ENCODE measurements at regions not wholly inside any gene's neighbourhood (a gene's known extent, or its start where the extent isn't known, plus 50 kb on each side); places are given as distances from the start of the nearest gene placed in this dataset.

DNA sequence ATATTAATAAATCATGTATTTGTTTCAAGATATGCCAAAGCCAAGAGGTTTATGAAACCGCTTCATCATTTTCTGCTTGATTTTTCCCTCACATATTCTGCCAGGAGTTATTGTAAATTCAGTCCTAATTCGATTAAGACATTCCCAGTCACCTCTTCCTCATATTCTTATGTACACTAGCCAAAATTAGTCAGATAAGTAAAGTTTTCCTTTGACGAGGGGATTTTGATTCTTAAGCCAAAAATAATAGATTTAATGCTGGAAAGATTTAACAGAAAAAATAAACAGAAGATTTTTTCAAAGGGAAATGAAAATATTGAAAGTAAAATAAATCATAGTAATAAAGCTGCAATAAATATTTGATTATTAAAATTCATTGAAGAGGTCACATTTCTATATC, 51.0 kb upstream of the VEGFC start:
- DNase-seq: no peak

DNA sequence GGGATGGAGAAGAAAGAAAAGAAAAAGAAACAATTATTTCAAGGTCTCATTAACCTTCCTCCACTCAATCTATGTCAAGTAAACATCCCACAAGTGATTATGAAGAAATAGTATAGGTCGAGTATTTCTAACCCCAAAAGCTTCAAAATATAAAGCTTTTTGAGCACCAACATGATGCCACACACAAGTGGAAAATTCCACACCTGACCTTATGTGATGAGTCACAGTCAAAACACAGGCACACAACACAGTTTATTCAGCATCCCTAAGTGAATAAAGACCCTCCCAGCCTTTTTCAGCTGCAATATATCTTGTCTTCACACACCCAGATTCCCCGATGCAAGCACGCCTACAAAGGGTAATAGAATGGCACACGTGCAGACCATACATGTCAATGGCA, 51.7 kb upstream of the VEGFC start:
- DNase-seq: no peak

DNA sequence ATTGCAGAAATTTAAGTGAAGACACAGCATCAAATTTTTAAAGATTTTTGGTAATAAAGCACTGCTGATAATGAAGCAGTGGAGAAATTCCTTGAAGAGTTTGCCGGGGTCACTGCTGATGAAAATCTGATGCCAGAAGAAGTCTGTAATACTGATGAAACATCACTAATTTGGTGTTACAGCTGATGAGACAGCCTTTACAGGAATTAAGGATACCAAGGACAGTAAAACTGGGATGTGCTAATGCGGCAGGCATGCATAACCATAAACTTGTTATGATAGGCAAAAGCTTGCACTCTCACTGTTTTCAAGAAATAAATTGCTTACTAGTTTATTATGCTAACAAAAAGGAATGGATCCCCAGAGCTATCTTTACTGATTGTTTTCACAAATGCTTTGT, 52.9 kb upstream of the VEGFC start:
- DNase-seq: no peak

DNA sequence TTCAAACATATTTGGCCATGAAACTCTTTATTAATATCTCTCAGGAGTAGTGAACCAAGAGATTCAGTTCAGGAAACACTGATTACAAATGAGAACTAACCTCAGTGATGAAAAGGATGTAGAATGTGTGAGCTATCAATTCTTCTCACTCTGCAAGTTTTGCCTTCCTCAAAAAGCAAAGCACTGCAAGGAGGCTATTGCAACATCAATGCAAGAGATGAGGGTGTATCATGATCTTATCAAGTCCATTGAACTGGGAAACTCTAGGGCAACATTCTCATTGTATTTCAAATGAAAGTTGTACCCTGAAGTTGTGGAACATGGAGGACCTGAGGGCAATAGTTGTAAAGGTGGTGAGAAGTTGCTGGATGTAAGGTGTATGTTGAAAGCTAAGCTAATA, 56.4 kb upstream of the VEGFC start:
- DNase-seq: no peak

DNA sequence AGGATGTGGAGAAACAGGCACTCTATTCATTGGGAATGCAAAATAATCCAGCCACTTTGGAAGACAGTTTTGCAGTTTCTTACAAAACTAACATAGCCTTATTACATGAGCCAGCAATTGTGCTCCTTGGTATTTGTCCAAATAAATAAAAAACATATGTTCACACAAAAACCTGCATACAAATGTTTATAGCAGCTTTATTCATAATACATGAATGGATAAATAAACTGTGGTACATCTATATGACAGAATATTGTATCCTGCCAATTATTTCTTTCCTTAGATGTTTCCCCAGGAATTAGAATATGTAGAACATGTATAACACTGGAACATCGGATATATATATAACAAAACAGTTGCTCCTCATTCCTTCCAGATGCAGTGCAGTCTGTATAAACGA, 57.7 kb upstream of the VEGFC start:
- DNase-seq: no peak

DNA sequence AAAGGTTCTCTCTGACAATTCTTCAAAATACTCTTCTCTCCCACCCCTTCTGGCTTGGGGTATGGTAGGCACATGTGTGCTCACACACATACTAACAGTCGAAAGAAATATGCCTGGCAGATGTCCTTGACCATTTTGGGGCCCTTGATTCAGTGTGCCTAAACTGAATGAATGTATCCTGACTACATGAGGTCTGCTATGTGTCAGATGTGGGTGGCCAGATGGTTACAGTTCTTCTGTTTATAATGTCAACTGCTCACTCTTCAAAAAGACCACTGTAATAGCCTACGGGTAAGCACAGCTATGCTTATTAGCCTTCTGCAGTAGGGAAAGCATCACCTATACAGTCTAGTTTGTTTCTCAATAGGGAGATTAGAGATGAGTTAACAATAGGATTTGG, 63.7 kb upstream of the VEGFC start:
- no peak for DNase-seq

DNA sequence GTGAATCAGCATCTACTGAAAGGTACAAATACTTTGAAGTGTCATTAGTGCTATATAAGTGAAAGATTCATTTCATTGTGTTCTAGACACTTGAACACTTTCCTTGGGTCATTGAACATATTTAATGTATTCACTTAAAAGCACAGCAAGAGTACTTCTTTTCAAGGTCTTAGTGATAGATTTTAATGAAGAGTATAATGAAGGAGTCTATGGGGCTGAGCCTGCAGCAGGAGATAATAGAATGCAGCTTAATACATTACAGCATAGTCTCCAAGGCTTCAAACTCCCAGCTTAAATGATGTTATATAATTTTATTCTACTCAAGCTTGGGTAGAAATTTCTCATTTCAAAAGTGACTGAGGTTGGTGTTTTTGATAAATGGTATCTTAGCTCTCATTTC, 66.1 kb upstream of the VEGFC start:
- no peak for DNase-seq

DNA sequence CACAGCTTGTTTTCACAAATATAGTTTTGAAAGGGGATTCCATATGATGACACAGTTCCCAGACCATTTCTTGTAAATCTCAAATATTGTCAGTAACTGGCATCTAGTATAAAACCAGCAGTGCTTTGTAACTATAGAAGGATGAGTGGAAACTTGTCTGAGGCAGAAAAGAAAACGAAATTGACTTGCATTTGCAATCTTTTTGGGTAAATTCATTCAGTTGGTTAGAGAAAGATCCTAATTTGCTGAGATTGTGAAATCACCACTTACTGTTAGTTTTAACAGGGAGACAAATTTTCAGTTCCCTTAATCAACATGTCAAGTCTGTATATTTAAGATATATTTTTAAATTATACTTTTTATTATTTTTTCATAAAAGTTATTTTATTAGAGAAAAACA, 71.5 kb upstream of the VEGFC start:
- no peak for DNase-seq

DNA sequence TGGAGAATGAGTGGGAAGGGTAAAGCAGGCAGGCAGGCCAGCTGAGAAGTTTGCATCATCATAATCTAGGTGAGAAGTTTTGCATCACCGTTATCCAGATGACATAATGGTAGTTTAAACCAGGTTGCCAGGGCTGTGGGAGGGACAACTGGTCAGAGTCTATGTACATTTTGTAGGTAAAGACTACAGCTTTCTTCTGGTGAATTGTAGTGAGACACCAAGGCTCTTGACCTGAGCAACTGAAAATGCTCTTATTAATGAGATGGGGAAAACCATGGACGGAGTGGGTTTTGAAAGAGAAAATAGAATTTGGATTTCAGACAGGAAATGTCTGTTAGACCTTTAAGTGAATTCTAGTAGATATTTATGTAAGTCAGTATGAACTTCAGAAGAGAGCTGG, 76.0 kb upstream of the VEGFC start:
- no peak for DNase-seq

DNA sequence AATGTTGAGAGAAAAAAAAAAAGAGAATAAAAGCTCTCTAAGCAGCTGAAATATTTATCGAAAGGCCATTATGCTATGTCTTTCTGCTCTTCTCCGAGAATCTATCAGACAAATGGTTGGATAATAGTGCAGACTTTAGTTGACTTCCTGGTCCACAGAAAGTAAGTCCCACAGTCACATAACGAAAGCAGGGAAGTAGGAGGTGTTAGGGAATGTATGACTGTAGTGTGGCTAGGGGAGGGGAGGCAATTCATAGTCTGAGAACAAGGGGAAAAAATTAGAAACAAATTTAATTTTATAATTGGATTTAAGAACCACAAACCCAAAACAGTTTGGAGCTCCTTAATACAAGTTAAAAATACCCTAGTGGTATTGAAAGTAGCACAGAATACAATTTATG, 79.7 kb upstream of the VEGFC start:
- DNase-seq: no peak

DNA sequence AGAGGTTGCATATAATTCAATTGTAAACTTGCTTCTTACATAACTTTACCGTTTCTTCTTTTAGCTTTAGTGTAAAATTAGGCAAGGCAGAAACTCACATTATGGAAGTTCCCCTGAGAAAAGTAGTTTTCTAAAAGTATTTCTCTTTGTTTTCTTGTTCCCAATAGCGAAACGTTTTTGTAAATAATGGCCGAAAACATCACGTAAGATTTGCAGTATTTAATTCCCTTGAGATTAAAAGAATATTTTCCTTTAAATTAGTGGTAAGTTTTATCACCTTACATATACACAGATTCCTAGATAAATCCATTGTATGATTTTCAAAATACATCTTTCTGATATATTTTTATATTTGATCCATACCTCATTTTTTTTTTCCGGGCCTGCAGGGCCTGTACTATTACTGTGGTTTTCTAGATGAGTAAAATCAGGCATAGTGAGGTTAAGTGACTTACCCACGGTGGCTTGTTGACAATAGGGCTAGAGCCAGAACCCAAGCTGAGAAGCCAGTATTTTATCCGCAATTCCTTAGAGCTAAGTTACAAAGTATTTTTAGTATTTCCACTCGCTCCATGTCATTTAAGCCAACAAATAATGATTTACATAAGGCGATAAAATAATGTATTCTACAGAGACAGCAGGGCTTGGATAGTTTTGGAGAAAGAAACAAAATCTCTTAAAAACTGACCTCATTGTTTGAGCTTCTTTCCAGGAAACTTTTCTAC, 82.2 kb upstream of the VEGFC start:
- no peak for DNase-seq

DNA sequence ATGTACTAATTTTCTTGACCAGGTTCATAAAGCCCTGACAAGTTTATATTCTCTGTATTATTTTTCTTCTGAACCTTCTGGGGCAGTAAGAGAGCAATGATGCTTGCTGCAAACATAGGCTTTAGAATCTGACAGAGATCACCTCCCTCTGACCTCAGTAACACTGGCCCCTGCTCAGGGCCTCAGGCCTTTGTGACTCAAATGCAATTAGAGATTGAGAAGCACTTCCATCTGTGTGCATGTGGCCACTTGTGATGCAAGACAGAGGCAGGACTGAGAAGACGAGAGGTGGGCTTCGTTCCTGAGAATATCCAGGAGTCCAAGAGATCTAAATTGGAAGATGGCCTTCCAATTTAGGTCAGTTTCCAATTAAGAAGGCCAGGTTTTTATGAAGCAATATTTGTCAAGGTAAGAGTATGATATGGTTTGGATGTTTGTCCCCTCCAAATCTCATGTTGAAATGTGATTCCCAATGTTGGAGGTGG, 82.8 kb upstream of the VEGFC start:
- no peak for DNase-seq

DNA sequence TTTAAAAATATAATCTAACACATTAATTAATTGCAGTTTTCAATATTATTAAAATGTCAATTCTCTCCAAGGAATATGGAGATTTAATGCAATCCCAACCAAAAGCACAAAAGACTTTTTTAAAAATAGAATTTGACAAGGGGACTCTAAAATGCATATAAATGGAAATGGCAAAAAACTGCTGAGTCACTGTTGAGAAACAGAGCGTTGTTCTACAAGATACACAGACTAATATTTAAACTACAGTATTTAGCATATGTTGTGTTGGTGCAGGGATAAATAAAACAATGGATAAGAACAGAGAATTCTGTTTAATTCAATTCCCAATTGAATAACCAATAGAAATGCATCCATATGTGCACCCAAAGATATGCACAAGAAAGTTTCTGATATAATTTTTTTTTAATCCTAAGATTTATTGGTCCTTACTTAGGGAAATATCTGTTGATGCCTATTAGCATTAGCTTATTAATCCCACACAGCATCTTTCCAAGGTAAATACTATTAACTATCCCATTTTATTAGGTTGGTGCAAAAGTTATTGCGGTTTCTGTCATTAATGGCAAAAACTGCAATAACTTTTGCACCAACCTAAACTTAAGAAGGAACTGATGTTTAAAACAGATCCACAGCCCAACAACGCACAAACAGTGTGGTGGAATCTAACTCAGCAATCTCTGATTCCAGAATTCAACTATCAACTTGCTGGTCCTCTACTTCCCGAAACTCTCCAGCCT, 86.8 kb upstream of the VEGFC start:
- DNase-seq: no peak

DNA sequence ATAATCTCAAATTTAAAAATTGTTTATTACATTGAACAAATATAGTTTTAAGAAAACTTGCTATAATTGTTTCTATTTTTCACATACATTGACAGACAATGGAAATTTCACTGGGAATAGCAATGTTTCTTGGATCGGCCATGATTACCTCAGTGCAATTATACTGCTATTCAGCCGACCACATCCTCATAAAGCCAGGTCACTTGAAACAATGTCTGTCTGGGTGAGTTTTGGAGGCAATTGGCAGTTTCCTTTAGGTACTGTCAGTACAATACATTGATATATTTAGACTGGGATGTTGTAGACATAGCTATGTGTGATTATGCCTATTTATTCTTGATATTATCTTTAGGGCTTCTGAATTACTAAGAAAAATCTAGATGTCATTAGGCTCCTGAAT, 89.5 kb upstream of the VEGFC start:
- DNase-seq: no peak

DNA sequence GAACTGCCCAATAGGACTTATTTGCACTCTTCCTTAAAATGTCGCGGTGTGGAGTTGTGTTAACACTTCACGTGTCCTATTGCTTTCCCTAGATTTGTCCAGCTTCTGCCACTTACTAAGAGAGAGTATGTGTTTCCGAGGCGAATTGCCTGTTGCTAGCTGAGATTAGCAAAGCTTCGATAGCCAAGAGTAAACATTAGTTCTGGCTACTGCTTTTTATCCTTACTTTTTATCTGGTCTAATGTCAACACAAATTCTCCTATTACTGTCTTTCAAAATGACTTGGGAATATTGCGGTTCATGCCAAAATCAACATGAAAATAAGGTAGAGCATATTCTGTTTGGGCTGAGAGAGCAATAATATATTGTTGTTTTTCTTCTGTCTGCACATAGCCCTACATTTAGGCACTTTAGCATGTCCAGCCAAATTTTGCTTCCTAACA, 90.4 kb upstream of the VEGFC start:
- DNase-seq: no peak

DNA sequence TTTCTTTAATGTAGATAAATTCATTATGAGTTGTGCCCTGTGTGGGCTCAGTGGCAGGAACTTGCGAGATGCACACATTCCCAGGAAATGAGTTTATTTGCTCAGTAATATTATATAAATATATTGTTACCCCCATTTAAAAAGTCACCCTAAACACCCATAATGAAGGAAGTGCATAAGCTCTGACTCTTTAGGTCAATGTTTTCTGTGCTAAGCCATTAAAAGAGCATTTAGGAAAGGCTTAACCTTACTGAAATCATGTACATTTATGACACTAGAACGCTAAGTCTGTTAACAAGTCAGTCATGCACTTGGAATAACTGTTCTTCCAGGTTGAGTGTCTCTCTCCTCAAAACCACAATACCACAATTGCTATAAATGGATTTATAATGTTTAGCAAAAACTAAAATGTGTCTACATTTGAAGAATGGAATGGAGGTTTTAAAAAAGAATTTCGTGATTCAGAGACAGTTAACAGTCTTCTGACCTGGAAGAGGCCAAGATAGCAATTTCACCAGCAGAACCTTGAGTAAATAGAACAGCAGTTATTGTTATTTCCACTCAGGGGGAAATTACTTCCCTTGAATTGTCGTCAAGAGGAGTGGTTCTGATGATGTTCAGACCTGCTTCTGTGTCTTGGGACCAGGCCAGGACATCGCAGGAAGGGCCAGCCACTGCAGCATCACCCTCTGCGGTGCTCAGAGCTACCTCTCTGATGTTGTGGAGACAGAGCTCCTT, 91.1 kb upstream of the VEGFC start:
- DNase-seq: no peak

DNA sequence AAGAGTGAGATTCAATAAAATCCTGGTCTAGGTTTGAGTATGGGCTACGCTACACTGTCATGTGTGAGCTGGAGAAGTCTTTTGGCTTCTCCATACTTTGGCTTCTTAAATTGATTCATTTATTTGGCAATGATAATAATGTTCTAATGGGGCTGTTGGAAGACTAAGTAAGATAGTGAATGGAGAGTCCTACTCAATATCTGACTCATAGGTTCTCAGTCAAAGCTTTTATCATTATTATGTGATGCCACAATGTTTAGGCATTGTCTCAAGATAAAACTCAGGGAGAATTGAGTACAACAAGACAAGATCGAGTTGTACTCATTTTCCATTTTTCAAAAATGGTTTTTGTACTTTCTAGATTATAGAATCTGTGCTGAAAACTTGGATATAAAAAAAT, 92.5 kb upstream of the VEGFC start:
- DNase-seq: no peak

DNA sequence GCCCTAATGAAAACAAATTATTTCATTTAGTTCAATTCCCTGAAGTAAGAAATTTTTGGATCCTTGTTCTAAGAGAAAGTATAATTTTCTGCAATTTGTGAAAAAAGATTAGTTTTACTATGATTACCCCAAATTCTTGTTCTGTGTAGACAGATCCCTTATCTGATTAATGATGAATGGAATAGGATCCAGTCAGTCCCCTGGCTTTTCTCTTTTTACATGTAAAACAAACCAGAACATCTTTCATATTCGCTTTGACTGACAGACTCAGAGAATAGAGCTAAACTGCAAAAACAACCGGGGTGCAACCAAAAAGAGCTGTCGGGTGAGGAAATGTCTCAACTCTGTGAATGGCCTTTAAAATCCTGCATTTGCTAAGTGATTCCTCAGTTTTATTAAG, 93.4 kb upstream of the VEGFC start:
- DNase-seq: no peak

DNA sequence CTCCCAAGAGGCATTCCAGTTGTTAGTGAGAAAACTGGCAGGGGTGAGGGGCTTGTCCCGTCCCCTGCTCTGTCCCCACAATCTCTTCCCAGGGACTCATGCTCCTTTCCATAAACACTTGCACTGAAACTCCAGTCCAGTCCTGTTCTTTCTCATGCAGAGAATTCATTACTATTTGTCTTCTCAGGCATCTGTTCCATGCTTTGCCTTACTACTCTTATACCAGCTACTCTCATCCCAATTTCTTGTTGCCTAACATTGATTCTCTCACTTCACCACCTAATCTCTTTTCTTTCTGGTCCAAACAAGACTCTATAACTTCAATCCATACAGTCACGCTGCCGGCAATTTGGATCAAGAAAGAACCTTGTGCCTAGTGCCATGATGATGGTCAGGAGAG, 97.1 kb upstream of the VEGFC start:
- no peak for DNase-seq

DNA sequence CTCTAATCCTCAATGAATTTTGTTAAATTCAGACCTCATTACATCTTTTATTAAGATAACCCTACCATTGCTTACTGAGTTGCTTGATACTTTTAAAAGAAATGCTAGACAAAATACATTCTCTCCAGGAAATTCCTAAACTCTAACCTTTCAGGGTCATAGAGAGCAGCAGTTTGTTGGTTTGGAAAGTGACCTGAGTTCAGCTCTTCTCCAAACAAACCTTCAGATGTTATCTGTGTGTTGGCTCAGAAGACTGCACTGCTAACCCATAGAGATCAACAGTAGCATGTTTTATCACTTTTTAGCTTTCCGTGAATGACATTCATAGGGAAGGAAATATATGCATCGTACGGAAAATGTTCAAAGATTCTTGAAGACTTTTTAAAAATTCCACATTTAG, 101.8 kb upstream of the VEGFC start:
- no peak for DNase-seq

DNA sequence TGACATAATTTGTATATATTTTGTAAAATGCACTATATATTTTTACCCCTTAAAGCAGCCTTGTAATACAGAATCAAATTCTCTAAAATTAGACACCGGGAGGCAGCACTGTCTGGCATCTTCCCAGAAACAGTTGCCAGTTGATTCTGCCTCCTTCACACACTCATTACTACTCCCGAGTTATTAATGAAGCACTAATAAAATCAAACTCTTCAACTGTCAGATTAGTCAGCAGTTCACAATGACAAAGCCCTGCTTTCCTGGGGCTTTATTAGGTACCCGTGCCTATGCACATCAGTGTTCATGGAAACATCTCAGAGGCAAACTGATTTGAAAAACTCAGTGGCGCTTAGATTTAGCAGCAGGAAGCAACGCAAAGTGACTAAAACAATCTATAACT, 103.5 kb upstream of the VEGFC start:
- no peak for DNase-seq

DNA sequence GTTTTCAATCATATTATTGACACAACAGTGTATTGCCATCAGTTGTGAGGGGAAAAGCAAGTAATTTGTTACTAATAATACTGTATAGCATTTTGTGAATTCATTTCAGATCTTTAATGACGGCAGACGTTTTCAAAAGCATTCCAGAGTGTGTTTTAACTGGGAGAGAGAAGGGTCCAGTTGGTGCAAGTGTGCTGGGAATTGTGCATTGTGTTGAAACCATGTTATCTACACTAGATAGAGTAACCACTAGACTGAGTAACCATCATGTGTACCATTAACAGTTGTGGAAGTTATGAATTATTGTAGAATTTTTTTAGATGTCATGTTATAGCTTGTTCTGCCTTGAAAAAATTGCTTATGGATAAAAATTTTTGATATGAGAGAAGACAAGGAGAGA, 104.5 kb upstream of the VEGFC start:
- DNase-seq: no peak

DNA sequence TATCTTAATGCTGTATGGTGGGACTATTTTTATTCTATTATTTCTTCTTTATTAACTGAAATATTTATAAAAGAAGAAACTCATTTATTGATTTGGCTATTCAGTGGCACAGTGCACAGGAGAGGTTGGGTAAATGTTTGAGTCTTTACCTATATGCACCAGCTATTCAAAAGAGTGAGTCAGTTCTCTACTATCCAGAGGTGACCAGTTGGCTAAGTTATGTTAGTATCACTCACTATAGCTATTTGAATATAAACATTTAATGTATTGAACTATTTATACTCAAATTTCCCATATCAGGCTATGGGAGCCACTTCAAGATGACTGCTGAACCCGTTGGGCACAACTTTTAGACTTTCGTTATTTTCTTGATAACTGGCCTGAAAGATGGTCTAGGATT, 106.1 kb upstream of the VEGFC start:
- no peak for DNase-seq

Data from activated gamma-delta T cell (primary cell).